Stimulated activated CD8-positive, alpha-beta memory T cell treated with anti-CD3 and anti-CD28 coated beads, Interleukin-15, amount 100 ng/mL, for 48 hours (primary cell): ENCODE measurements at regions not wholly inside any gene's neighbourhood (a gene's known extent, or its start where the extent isn't known, plus 50 kb on each side); places are given as distances from the start of the nearest gene placed in this dataset.
"Not testable (repeated sequence)": the region's sequence is repeated elsewhere in the genome, so short reads cannot be mapped to it uniquely, and the experiment has no call there.

ENCODE experiments used
- DNase-seq, 2 donors: peaks; one replicate each; pipeline ENCODE4 v3.0.0-alpha.2; 2020; ENCODE audit warnings: low read depth in 2 of 2

DNA sequence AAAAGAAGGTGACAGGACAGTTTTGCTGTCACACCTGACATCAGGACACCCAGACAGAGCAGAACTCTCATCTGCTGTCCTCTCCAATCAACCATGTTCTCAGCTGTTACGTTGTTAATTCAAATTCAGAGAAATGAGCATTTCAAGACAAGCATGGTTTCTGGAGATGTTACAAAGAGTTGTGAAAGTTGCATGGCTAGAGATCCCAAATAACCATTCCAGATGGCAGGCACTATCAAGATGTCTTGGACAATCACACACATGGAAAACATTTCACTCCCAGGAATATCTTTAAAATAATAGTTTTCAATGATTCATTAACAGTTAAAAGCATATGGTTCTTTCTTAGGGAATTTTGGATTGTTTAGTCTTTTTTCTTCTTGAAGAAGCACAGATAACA, 533.1 kb downstream of the AGTPBP1 start:
- DNase-seq = no peak

DNA sequence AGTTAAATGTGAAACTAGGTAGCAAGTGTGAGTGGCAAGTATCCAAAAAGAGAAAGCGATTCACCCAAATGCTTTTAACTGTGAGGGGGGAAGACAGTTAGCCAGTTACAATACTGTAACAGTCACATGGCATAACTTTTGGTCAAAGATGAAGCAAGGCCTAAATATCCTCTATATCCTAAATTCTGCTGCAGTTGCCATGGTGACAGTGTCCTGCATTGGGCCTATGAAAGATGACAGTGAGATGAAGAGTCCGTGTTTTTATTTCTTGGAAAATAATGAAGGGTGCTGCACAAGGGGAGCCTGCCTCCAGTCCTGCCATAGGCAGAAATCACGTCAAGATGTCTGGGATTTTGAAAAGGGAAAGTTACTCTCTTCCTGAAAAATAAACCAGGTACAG, 534.6 kb downstream of the NTRK2 start:
- DNase-seq = no peak

GRCh38 chr9:85202596-85202995, 533.1 kb downstream of the NTRK2 start:
- no peak for DNase-seq

DNA sequence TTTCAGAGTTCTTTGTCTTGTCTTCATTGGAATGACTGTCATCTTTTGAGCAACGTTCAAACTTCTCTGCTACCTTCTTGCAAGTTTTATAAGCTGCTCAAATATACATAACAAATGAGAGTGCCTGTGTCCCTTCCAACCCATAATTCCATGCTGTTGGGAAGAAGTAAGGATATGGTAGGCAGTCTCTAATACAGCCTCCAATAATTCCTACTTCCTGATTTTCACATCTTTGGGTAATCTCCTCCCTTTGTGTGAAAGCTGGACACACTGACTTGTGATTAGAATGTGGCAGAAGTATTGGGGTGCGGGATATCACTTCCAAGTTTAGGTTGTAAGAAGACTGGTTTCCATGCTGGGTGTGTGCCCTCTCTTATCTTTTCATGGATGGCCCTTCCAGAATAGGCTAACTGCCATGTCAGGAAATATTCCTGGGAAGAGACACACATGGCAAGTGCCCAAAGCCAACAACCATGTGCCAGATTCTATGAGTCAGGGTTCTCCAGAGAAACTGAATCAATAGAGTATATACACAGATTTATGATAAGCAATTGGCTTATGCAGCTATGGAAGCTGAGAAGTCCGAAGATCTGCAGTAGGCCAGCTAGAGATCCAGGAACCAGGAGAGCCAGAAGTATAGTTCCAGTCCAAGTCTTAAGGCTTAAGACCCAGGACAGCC, 531.3 kb downstream of the NTRK2 start:
- DNase-seq = no peak

GRCh38 chr9:85199866-85200495, 530.5 kb downstream of the NTRK2 start:
- DNase-seq = no peak

DNA sequence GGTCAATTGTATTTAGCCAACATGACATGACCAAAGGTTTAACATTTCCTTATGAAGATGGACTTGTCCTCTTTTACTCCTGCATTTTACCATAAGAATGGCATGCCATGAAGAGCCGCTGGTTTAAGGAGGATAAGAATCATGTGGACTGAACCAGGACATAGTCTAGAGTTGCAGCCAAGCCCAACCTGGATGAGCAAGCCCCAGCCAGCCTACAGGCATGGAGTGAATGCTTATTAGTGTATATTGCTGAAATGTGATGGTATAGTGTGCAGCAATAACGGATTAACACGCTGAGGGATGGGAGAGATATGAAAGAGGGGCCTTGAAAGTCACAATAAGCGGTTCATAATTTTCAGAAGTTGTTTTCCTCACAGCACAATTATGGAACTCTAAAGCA, 523.2 kb downstream of the NTRK2 start:
- no peak for DNase-seq

- DNase-seq = no peak
Observed at GRCh38 chr9:85186218-85186585, 516.7 kb downstream of the NTRK2 start.

GRCh38 chr9:85185486-85186217, 516.1 kb downstream of the NTRK2 start:
- DNase-seq = no peak

DNA sequence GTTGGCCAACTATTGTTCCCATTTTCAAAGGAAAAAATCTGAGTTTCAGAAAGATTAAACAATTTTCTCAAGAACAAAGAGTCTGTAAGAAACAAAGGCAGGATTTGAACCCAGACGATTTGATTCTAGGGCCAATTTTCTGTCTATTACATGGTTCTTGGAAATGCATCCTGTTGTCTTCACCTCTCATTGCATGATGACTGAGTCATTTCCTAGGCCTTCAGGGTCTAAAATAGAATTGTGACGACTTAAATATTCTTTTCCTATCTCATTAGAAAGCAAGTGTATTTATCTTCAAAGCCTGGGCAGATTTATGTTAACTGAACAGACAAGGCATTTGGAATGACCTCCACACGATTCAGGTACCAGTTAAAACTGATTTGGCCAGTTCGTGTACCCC, 512.9 kb downstream of the NTRK2 start:
- DNase-seq = no peak

GRCh38 chr9:85178474-85178873, 508.9 kb downstream of the NTRK2 start:
- no peak for DNase-seq

DNA sequence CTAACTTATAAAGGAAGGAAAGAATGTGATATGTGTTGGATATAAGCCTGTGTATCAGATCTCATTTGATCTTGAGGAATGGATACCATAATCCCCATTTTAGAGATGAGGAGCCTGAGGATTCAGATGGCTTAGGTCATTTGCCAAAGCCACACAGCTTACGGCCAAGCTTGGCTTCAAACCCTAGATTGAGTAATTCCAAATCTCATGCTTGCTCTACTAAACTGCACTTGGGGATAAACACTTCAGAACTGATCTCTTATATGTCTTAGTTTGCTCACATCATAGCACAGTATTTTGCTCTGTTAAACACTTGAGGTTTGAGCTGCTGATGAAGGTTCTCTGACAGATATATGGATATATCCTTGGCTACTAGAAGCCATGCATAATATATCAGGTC, 504.4 kb downstream of the NTRK2 start:
- no peak for DNase-seq

- DNase-seq = no peak
Observed at GRCh38 chr9:85172001-85172978, 502.8 kb downstream of the NTRK2 start.

DNA sequence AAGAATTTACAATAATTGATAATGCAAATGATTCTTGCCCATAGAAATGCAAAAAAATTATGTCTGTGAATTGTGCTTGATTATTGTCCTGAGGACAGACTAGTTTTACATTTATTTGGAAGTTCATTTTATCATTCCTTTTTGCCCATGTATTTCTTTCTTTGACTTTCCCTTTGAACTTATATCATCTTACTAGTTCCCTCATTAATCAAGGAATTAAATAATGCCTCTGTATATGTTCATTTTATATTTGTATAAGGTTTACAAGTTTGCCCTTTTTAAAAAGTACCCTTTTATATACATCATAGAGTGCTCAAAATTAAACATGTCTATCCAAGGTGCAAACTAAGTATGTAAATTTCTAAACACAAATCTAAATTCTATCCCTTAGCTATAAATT, 501.6 kb downstream of the NTRK2 start:
- DNase-seq = no peak

DNA sequence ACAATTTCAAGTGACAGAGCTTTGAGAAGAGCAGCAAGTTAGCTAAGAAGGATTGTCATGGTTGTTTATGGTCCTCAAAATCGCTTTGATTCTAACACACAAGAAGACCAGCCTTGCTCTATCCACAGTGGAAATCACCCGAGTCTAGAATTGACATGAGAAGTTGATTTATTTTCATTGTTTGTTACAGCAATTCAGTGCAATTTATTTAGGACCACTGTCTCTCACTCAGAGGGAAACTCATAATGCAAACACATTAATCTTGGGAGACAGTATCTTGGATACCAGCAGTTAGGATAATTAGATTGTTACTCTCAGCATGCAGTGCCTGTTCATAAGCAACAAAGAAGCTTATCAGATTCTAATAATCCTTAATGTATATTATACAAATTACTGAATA, 498.9 kb downstream of the NTRK2 start:
- no peak for DNase-seq

- no peak for DNase-seq
Observed at GRCh38 chr9:85167146-85167545, 497.6 kb downstream of the NTRK2 start.

- DNase-seq = no peak
Observed at GRCh38 chr9:85163825-85164224, 494.3 kb downstream of the NTRK2 start.

- no peak for DNase-seq
Observed at GRCh38 chr9:85163415-85163814, 493.9 kb downstream of the NTRK2 start.

DNA sequence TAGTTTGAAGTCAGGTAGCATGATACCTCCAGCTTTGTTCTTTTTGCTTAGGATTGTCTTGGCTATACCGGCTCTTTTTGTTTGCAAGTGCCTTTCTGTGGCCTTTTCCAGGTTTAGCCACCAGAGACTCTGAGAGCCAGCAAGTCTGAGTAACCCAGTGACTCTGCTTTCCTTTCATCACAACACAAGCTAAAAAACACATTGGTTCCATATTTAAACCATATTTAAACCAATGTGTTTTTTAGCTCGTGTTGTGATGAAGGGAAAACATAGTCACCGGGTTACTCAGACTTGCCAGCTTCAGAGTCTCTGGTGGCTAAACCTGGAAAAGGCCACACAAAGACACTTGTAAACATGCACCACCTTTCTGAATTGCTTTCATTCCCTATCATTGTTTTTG, 493.3 kb downstream of the NTRK2 start:
- DNase-seq = no peak

DNA sequence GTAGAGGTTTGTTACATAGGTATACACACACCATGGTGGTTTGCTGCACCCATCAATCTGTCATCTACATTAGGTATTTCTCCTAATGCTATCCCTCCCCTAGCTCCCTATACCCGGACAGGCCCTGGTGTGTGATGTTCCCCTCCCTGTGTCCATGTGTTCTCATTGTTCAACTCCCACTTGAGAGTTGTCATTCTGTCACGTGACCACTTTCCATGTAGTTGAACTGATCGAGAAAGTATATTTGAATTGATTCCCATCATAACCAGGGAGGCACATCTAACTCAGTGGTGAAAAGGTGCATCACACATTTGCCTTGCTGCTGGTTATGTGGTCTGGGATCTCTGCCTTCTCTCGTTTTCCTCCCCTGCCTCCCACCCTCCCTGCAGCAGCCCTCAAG, 491.4 kb downstream of the NTRK2 start:
- DNase-seq = not testable (repeated sequence)

DNA sequence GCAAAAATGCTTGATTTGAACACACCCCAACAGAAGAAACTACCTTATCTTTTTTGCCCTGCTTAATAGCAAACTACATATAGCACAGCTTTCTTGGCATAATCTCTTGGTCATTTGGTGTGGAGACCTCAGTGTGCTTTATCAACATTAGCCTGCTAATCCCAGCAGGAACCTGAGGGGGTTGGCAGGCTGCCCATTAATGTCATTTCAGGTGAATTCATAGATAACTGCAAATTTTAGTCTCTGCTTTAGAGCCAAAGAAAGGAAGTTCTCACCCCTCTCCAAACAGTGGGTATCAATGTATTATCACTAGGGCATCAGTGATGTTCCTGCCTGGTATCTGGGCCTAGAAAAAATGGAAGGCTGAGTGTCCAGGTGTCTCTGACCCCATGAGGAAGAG, 489.0 kb downstream of the NTRK2 start:
- DNase-seq = no peak

- DNase-seq = no peak
Observed at GRCh38 chr9:85157772-85158171, 488.2 kb downstream of the NTRK2 start.

- DNase-seq = no peak
Observed at GRCh38 chr9:85156652-85157051, 487.1 kb downstream of the NTRK2 start.
